ENCODE measurements at regions not wholly inside any gene's neighbourhood (a gene's known extent, or its start where the extent isn't known, plus 50 kb on each side); places are given as distances from the start of the nearest gene placed in this dataset.

- DNase-seq, result no peak
These were observed 388.2 kb downstream of the MID1IP1 start for GRCh38 chrX:39189431-39189830.

GRCh38 chrX:39194673-39195072, 393.4 kb downstream of the MID1IP1 start:
- no peak for DNase-seq

DNA sequence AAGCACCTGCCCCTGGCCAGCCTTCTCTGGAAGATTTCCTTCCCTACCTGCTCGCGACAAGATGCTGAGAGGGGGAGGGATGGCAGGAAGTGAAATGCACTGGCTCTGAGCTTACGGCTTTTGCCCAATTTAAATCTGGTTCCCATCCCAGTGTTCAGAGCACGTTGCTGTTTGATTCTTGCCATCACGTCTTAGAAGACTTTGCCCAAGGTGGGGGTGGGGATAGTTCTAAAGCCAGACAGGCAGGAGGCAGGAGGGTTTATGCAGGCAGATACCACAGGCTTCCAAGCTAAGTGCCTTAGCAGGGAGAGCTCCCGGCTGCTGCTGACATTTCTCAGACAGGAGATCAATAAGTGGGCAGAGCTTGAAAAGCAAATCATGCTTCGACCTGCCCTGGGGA, 393.9 kb downstream of the MID1IP1 start:
- DNase-seq, result peak; percentile 21

GRCh38 chrX:39196192-39197102, 395.2 kb downstream of the MID1IP1 start:
- DNase-seq, result peak; percentile 38

- no peak for DNase-seq
These were observed 398.2 kb downstream of the MID1IP1 start for GRCh38 chrX:39199429-39199828.

GRCh38 chrX:39201305-39201990, 400.2 kb downstream of the MID1IP1 start:
- DNase-seq, result no peak

DNA sequence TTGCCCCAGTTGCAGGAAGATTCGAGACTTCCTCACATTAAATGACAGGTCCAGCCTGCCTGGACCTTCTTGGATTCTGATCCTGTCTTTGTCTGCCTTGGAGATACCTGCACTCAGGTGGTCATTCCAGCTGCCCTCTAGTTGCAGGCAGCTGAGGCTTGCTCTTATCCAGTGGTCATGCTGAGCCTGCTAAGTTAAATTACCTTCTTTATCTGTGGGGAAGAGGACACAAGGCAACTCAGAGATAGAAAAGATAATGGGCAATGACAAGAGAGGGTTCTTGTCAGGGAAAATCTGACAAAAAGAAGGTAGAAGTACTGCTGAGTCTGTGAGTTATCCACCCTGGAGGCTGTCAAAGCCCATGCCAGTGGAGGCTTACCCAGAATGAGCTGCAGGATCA, 401.4 kb downstream of the MID1IP1 start:
- DNase-seq, result no peak

DNA sequence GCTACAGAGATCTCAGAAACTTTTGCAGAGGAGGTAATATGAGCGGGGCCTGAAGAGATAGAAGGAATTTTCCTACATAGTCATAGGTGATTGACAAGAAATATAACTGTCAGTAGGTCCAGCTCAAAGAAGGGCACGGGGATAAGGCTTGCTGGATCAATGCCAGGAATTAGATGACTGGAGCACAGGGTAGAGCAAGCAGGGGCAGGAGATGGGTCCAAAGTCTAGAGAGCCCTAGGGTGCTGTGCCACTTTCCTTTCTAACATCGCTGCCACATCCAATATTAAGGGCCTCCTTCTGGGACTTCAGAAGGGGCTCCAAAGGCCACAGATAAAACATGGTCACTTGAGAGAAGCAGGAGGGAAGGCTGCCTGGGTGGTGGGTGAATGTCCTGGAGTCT, 402.2 kb downstream of the MID1IP1 start:
- DNase-seq, result no peak

DNA sequence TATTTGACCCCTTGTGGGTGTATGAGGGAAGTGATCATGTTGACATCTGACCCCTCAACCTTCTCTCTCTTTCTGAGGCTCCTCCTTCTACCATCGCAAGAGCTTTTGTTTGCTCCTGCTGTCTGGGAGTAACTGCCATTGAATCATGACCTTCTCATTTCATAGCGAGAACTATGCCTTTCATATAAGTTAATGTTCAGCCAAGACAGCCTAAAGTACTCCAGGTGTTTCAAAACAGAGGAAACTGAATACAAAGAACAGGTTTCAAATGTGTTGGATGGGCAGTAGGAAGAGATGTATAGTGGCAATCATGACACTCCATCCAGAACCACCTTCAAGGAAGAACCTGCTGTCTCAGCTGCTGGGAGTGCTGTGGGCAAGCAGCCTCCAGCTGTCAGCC, 403.1 kb downstream of the MID1IP1 start:
- DNase-seq, result no peak

DNA sequence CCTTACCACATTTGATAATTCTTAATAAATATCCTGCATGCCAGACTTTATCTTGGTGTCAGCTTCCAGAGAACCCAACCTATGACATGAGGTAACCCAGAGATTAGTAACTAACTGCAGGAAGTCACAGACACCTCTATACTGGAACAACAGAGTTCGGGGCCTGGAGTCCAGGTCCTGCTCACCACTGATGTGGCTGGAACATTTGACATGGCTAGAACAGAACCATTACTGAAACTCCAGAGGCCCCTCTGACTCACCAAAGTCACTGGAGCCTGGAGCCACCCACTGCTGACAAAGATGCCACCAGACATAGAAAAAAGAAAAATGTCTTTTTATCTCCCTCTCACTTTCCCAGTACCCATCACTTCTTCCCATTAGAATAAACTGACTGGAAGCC, 403.7 kb downstream of the MID1IP1 start:
- no peak for DNase-seq

- no peak for DNase-seq
These were observed 404.2 kb downstream of the MID1IP1 start for GRCh38 chrX:39205467-39205866.

GRCh38 chrX:39206399-39207145, 405.3 kb downstream of the MID1IP1 start:
- DNase-seq, result no peak

DNA sequence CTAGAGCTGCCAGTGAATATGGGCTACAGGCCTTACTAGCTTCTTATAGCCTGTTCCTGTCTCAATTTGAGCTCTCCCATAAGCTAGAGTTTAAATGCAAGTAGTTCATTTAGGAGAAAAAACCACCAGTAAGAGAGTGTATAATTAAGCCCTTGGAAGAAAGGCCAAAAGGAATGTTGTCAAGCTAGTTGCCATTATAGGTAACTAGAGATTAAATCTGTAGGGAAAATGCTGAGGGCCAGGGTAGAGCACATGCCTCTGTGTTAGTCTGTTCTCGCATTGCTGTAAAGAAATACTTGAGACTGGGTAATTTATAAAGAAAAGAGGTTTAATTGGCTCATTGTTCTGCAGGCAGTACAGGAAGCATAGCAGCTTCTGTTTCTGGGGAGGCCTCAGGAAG, 410.2 kb downstream of the MID1IP1 start:
- DNase-seq, result no peak

DNA sequence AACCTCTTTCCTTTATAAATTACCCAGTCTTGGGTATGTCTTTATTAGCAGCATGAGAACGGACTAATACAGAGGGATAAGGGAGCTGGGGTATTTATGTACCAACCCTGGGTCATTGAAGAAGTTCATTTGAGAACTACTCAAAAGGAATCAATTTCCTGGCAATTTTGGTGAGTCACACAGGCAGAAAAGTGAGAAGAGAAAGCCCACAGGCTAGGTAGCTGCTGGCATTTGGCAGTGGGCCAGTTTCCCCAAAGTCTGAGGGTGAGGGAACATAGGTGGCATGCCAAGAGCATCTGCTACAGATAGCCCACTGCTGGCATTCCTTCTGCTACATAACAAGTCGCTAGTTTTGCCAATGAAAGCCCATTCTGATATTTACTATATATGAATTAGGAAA, 411.2 kb downstream of the MID1IP1 start:
- DNase-seq, result no peak

DNA sequence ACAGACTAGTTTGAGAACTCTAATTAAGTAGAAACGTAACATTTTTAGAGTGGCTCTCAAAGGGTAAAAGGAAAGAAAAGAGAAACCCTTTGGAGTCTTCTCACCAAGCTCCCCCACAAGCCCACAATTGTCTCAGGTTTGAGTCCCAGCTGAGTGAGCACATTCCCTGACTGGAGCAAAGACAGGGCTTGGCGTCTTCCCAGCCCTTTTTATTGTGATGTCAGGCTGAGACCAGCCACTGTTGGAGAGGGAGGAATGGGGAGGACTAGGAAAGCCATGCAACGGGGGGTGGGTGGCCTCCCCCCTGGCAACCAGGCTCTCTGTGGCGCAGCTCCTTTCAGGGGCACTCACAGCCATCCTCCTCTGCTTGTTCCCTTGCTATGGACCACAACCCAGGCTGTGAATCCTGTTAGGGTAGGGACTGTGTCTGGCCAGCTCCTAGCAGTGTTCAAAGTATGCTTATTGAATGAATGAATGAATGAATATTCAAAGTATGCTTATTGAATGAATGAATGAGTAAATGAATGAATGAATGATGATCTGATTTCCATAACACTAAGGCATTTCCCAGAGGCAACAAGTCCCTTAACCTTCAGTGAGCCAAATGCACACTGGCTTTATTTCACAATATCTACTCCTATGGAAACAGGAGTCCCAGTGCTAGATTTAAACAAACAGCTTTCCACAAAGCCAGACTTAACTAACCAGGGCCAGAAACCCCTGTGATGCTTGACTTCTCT, 413.3 kb downstream of the MID1IP1 start:
- no peak for DNase-seq

- DNase-seq, result no peak
These were observed 419.7 kb downstream of the MID1IP1 start for GRCh38 chrX:39220952-39221351.

GRCh38 chrX:39222346-39223113, 421.3 kb downstream of the MID1IP1 start:
- no peak for DNase-seq

GRCh38 chrX:39226251-39226650, 425.0 kb downstream of the MID1IP1 start:
- DNase-seq, result no peak

DNA sequence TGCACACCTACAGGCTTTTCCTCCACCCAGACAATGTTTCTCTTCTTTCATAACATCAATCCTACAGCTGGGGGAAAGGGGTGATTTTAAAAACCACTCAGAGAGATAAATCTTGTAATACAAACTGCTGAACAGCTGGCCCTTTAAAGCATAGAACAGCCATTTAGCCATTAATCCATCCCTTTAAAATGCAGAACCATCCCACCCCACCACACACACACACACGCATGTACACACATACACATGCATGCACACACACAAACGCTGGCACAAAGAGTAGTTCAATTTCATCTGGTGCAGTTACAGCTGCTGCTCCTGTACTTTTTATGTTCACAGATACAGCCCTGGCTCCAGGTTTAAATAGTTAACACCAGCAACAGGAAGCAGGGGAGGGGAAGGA, 426.1 kb downstream of the MID1IP1 start:
- no peak for DNase-seq

- DNase-seq, result no peak
These were observed 436.7 kb downstream of the MID1IP1 start for GRCh38 chrX:39238006-39238405.

- no peak for DNase-seq
These were observed 440.9 kb downstream of the MID1IP1 start for GRCh38 chrX:39242187-39242586.

DNA sequence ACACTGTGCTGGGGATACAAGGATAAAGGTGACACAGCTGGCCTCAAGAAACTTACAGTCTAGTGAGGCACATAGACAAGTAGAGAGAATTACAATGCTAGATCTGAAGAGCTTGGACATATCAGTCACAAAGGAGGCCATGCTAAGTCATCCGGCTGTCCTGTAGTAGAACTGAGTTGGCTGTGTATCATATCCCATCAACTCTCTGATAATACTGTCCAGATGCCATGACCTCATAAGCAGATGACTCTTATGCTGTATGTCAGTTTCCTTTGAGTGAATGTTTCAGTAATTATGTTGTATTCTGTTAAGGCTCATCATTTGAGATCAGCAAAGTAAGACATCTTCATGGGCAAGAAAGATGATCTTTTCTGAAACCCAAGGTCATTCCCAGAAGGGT, 442.9 kb downstream of the MID1IP1 start:
- no peak for DNase-seq

All from DMS79 (cell line).